Endothelial cell of hepatic sinusoid (primary cell): ENCODE measurements at regions not wholly inside any gene's neighbourhood (a gene's known extent, or its start where the extent isn't known, plus 50 kb on each side); places are given as distances from the start of the nearest gene placed in this dataset.
"Not testable (repeated sequence)": the region's sequence is repeated elsewhere in the genome, so short reads cannot be mapped to it uniquely, and the experiment has no call there.

Experiments
- in situ Hi-C: cut with HindIII; loops from 2 replicates; pipeline ENCODE4 v1.10.0; 2017; ENCODE audit warnings: low sequenced_read_pairs

DNA sequence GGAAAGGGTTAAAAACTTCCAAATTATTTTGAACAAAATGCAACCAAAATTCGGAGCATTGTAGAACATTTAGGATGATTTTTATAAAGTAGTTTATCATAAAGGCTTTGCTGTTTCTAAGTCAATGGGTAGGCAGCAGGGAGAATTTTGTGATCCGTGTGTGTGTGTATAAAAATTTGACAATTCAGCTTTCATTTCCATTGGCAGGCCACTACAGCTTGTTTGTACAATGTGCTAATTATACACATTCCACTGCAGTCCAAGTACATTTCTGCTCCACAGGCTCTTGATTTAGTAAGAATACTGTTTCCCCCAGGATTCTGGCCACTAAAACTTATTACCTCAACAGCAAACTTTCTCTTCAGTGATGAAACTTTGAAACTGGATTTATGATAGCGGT lies 71.8 kb upstream of the LTBP1 start:
- in situ Hi-C loops, result no loop called here

DNA sequence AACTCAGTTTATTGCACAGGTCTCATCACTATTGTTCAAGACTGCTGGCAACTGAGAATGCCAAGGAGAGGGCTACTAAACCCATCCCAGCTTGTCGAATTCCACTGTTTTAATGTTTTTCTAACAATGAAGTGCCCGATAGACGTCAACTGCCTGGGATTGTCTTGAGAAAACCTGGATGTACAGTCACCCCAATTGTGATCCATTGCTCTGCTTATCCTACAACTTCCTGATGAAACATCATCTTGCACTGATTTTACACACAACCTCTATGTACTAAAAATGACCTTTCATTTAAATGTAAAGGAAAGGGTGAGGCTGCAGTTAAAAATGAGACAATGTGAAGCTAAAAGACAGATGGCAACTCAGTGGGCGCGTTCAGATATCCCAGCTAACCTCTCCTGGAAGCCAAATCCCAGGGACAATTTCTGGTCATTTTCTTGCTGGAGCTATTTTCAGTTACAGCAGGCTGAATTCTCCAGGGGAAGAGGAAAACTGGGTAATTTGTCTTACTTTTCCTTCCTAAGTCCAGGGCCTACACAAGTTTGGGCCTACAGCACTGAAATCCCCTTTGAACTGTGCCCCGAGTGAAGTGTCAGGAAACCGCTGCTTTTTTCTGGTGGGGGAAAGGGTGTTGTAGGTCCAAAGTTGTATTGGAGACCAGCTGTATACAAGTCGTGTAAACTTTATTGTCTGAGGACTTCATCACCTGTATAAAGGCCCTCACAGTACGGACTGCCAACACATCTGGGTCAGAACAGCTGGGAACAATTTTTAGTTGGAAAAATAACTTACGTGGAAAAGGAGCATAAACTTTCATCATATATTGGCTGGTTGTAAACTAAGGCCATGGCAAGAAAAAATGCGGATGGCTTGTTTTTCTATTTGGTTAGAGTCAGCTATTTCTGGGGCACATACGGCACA lies 68.9 kb upstream of the LTBP1 start:
- in situ Hi-C loops, result no loop called here

DNA sequence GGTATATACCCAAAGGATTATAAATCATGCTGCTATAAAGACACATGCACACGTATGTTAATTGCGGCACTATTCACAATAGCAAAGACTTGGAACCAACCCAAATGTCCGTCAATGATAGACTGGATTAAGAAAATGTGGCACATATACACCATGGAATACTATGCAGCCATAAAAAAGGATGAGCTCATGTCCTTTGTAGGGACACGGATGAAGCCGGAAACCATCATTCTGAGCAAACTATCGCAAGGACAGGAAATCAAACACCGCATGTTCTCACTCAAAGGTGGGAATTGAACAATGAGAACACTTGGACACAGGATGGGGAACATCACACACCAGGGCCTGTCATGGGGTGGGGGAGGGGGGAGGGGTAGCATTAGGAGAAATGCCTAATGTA lies 66.8 kb upstream of the LTBP1 start:
- in situ Hi-C loops, result not testable (repeated sequence)

DNA sequence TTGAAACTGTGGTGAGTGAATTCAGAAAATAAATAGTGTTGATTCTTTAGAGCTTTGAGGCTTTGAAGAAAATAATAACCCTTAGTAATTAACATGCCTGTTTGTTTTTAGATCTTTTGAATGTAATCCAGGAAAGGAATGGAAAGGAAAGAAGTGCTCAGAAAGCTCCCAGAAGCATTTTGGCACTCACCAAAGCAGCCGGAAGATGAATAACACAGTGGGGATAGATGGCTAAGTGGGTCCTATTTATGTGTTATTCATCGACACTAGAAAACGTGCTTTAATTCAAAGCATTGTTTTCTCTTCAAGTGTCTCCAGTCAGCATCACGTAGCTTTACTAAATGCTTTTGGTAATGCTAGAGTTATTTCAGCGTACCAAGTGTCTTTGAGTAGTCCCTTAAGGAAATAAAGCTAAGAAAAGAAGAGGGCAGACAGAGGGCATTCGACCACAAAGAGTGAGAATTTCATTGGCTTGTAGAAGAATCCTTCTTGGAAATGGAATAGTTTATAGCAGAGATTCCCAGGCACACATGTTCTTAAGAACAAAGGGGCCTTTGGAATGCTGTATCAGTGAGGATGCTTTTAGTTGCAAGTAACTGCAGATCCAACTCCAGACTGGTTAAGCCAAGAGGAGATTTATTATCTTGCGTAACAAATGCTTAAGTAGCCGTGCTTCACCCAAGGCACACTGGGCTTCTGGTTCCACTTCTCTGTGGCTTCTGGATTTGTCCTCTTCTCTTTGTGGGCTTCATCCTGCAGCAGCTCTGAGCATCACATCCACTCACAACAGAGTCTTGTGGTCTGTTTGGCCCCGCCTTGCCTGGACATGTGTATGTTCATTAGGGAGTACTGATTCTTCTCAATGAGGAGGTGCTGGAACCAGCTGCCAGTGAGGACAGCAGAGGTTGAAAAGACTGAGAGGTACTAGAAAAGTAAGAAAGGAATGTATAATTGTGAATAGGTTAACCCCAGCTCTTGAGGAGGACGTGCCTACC lies 63.6 kb upstream of the LTBP1 start:
- in situ Hi-C loops, result no loop called here

DNA sequence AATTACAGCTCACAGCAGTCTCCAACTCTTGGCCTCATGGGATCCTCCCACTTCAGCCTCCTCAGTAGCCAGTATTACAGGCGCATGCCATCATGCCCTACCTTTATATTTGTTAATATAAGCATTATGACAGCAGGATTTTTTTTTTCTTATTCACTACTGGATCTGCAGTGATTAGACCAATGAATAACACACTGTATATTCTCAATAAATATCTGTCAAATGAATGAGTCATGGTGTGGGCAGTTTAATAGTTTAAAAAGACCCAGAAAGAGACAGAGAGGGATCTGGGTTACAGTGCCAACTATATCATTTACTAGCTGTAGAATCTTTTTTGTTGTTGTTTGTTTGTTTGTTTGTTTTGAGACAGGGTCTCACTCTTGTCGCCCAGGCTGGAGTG lies 62.4 kb upstream of the LTBP1 start:
- in situ Hi-C loops, result no loop called here

DNA sequence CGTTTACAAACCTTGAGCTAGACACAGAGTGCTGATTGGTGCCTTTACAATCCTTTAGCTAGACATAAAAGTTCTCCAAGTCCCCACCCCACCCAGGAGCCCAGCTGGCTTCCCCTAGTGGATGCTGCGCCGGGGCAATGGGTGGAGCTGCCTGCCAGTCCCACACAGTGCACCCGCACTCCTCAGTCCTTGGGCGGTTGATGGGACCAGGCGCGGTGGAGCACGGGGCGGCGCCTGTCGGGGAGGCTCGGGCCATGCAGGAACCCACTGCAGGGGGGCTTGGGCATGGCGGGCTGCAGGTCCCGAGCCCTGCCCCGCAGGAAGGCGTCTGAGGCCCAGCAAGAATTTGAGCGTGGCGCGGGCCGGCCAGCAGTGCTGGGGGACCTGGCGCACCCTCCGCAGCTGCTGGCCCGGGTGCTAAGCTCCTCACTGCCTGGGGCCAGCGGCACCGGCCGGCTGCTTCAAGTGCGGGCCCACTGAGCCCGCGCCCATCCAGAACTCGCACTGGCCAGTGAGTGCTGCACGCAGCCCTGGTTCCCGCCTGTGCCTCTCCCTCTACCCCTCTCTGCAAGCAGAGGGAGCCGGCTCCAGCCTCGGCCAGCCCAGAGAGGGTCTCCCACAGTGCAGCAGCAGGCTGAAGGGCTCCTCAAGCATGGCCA lies 60.2 kb upstream of the LTBP1 start:
- in situ Hi-C loops, result loop anchor here (5.0 kb wide), 1 partner anchor 34 kb away; no protein-coding TSS in a partner anchor

DNA sequence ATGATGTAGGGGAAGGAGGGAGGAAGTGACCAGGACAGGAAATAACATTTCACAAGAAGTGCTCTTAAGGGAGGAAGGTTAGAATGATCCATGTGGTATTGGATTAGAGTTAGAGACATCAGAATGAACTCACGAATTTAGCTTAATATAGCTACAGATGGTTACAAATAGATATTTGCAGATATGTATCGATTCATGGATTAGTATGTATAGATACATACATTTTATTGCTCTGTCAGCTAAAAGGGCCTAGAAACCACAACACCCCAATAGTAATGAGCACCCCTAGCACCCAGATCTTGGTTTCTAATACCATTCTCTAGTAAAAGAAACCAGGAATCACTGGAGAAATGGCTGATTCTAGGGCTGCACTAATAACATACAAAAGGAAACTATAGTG lies 59.6 kb upstream of the LTBP1 start:
- in situ Hi-C loops, result loop anchor here (5.0 kb wide), 1 partner anchor 35 kb away; no protein-coding TSS in a partner anchor

DNA sequence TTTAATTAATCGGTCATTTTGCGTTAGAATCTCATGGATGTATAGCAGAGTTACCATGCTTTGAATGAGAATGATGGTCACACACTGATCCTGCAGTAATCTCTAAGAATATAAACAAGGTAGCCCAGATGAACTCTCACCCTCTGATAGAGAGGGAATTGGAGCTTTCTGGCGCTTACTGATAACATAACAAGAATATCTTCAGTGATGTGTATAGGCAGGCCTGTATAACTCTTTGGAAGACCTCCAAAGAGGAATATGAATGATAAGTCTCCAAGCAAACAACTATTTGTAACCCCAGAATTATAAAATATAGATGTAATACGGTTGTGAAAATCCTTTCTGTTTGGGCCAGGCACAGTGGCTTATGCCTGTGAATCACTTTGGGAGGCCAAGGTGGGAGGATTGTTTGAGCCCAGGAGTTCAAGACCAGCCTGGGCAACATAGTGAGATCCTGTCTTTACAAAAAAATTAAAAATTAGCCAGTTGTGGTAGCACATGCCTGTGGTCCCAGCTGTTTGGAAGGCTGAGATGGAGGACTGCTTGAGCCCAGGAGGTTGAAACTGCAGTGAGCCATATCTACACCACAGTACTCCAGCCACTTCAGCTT lies 52.5 kb upstream of the LTBP1 start:
- in situ Hi-C loops, result no loop called here

DNA sequence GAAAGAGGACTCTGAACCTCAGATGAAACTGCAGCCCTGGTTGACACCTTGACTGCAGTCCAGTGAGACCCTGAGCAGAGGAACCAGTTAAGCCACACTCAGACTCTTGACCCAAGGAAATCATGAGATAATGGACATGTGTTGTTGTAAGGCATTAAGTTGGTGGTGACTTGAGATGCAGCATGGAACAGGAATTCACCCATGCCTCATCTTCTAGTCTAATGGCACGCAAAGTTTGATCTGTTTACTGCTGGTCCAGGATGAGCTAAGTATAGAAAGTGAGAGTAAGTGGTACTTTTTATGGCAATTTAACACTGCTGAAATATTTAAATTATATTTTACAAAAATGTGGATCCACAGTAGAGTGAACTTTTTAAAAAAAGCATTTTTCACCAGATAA lies 51.3 kb upstream of the LTBP1 start:
- in situ Hi-C loops, result no loop called here
